ENCODE measurements at regions not wholly inside any gene's neighbourhood (a gene's known extent, or its start where the extent isn't known, plus 50 kb on each side); places are given as distances from the start of the nearest gene placed in this dataset.

DNA sequence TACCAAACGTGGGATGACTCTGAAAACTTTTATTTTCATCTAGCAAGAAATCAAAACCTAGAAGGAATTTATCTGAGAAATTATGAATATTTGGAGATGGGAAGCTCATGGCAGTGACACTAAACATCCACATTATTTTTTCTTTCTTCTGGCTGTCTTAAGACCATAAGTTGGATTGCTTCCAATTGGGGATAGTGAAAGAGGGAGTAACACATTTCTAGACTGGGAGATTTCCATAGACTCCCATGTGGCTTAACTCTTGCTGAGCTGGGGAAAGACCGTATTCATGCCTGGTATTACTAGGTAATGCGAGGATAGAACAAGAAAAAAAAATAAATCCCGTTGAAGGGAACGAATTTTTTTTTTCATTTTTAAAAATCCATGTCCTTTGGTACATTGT lies 120.0 kb downstream of the UTRN start:
- Mint-ChIP-seq H3K27me3 (no peaks in the 10 kb centered on the region), H3K4me1 (ENCODE audit: low read depth) (peaks cover 75% of the 10 kb centered on the region), H3K9me3 (no peaks in the 10 kb centered on the region), H3K36me3 (ENCODE audit: low read depth) (peaks cover 65% of the 10 kb centered on the region), H3K4me3 (no peak overlapping the region), H3K27ac (peak overlapping the region; percentile 27)
- ATAC-seq (ENCODE audit: poor library complexity) (no peak), DNase-seq (no peak)
- TF ChIP-seq, protein P1, sequence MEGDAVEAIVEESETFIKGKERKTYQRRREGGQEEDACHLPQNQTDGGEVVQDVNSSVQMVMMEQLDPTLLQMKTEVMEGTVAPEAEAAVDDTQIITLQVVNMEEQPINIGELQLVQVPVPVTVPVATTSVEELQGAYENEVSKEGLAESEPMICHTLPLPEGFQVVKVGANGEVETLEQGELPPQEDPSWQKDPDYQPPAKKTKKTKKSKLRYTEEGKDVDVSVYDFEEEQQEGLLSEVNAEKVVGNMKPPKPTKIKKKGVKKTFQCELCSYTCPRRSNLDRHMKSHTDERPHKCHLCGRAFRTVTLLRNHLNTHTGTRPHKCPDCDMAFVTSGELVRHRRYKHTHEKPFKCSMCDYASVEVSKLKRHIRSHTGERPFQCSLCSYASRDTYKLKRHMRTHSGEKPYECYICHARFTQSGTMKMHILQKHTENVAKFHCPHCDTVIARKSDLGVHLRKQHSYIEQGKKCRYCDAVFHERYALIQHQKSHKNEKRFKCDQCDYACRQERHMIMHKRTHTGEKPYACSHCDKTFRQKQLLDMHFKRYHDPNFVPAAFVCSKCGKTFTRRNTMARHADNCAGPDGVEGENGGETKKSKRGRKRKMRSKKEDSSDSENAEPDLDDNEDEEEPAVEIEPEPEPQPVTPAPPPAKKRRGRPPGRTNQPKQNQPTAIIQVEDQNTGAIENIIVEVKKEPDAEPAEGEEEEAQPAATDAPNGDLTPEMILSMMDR (IDR thresholded peaks at IDR 0.05): no peak
- Histone ChIP-seq H3K27ac (ENCODE audit: low read depth in 1 of 2, low read length in 2 of 2) (no peak overlapping the region), H3K36me3 (ENCODE audit: insufficient read depth, low read length) (peaks cover 10% of the 10 kb centered on the region), H3K4me3 (ENCODE audit: low read length) (no peak overlapping the region), H3K4me1 (ENCODE audit: insufficient read depth, low read length) (peaks cover 2% of the 10 kb centered on the region), H3K9me3 (ENCODE audit: control insufficient read depth in 1 of 2, insufficient read depth in 1 of 2, low read length in 2 of 2) (no peaks in the 10 kb centered on the region), H3K27me3 (ENCODE audit: control insufficient read depth in 1 of 2, insufficient read depth in 2 of 2, low read length in 2 of 2) (no peaks in the 10 kb centered on the region)
- CTCF ChIA-PET: interaction anchor here (1.1 kb wide), 1 partner anchor 9 kb away, joined by 3 read pairs; no protein-coding TSS in a partner anchor
- intact Hi-C loops (cut with DNase I, micrococcal nuclease): no loop called here
- POLR2A ChIA-PET: no interaction called here

DNA sequence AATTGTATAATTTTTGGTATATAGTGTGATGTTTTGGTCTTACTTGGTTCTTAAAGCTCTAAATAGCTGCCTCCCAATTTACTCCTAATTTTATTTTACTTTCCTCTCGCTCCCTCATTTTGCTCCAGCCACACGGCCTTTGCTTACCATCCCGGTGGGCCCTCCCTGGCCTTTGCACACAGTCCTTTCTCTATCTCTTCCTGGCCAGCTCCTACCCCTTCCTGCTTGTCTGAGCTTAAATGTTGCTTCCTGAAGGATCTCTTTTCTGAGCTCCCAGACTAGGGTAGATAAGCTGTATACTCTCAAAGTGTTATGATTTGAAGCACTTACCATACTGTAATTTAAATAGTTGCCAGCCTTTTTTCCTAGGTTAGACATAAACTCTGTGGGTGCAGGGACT lies 121.7 kb downstream of the UTRN start:
- Mint-ChIP-seq H3K27ac (no peak overlapping the region), H3K36me3 (ENCODE audit: low read depth) (peaks cover 68% of the 10 kb centered on the region), H3K4me3 (no peak overlapping the region), H3K9me3 (no peaks in the 10 kb centered on the region), H3K4me1 (ENCODE audit: low read depth) (peaks cover 84% of the 10 kb centered on the region), H3K27me3 (no peaks in the 10 kb centered on the region)
- Histone ChIP-seq H3K27me3 (ENCODE audit: control insufficient read depth in 1 of 2, insufficient read depth in 2 of 2, low read length in 2 of 2) (no peaks in the 10 kb centered on the region), H3K4me1 (ENCODE audit: insufficient read depth, low read length) (peaks cover 8% of the 10 kb centered on the region), H3K9me3 (ENCODE audit: control insufficient read depth in 1 of 2, insufficient read depth in 1 of 2, low read length in 2 of 2) (no peaks in the 10 kb centered on the region), H3K36me3 (ENCODE audit: insufficient read depth, low read length) (peaks cover 10% of the 10 kb centered on the region), H3K27ac (ENCODE audit: low read depth in 1 of 2, low read length in 2 of 2) (no peak overlapping the region), H3K4me3 (ENCODE audit: low read length) (no peak overlapping the region)
- no peak for DNase-seq
- intact Hi-C loops (cut with DNase I, micrococcal nuclease): no loop called here
- ChIA-PET POLR2A (no interaction called here), CTCF (no interaction called here)
- no peak for ATAC-seq (ENCODE audit: poor library complexity)
- TF ChIP-seq, protein P1 (IDR thresholded peaks at IDR 0.05): no peak

DNA sequence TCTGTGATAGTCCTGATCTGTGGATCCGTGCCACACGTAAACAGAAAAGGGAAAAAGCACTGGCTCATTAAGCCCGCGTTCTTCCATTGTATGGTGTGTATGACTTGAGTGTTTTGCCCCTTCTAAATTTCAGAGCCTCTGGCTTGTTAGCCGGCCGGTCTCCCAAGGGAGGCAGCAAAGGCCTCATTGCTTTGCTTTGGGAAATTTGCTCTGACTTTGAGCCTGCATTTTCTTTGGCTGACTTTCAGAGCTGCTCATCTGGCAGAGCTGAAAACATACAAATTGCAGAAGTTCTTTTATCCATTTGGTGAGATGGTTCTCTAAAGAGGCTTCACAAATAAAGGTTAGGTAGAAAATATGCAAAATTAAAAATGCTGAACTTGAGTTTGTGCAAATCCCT lies 123.0 kb downstream of the UTRN start:
- Mint-ChIP-seq H3K4me3 (no peak overlapping the region), H3K27me3 (no peaks in the 10 kb centered on the region), H3K4me1 (ENCODE audit: low read depth) (peaks cover 81% of the 10 kb centered on the region), H3K9me3 (no peaks in the 10 kb centered on the region), H3K27ac (no peak overlapping the region), H3K36me3 (ENCODE audit: low read depth) (peaks cover 58% of the 10 kb centered on the region)
- DNase-seq (no peak), ATAC-seq (ENCODE audit: poor library complexity) (no peak)
- no peaks in the 10 kb centered on the region for H3K9me3 ChIP-seq (ENCODE audit: control insufficient read depth in 1 of 2, insufficient read depth in 1 of 2, low read length in 2 of 2)
- no peaks in the 10 kb centered on the region for H3K27me3 ChIP-seq (ENCODE audit: control insufficient read depth in 1 of 2, insufficient read depth in 2 of 2, low read length in 2 of 2)
- POLR2A ChIA-PET: no interaction called here
- TF ChIP-seq, protein P1 (IDR thresholded peaks at IDR 0.05): no peak
- intact Hi-C loops (cut with DNase I, micrococcal nuclease): no loop called here
- peaks cover 9% of the 10 kb centered on the region for H3K36me3 ChIP-seq (ENCODE audit: insufficient read depth, low read length)
- CTCF ChIA-PET: interaction anchor here (1.5 kb wide), 1 partner anchor 12 kb away, joined by 4 read pairs; no protein-coding TSS in a partner anchor
- H3K4me3 ChIP-seq (ENCODE audit: low read length): no peak overlapping the region
- H3K27ac ChIP-seq (ENCODE audit: low read depth in 1 of 2, low read length in 2 of 2): no peak overlapping the region
- H3K4me1 ChIP-seq (ENCODE audit: insufficient read depth, low read length): peaks cover 9% of the 10 kb centered on the region

Measured in CD4-positive, alpha-beta T cell (primary cell).